ENCODE measurements at regions not wholly inside any gene's neighbourhood (a gene's known extent, or its start where the extent isn't known, plus 50 kb on each side); places are given as distances from the start of the nearest gene placed in this dataset.
A peak's percentile ranks its signal among the peaks of the same experiment; 100 is the strongest.
"Not testable (repeated sequence)": the region's sequence is repeated elsewhere in the genome, so short reads cannot be mapped to it uniquely, and the experiment has no call there.

DNA sequence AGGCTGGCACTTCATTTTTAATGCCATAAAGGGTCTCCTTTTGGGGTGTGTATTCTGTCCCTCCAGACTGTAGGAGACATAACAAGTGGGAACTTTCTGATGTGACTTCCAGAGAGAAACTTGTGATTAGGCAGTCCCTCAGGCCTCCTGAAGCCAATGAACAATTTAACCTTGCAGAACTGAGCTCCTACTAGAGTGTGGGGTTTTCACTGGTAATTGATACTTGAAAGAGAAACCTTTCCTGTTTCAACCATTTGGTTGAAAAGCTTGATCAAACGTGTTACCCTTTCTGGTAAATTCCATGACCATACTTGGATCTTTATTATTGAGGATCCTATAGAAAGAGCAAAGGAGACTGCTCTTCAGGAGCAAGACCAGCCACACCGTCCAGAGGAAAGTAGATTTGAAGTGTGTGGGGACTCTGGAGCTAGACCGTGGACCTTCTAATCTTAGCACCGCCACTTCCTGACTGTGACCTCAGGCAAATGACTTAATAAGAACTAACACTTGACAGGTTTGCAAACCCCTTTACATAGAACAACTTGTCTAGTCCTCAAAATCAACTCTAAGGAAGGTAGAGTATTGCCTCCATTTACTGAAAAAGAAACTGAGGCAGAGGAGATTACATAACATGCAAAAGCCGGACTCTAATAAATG, 69.9 kb upstream of the GDNF start:
- not testable (repeated sequence) for DNase-seq (ENCODE audit: low spot score)

DNA sequence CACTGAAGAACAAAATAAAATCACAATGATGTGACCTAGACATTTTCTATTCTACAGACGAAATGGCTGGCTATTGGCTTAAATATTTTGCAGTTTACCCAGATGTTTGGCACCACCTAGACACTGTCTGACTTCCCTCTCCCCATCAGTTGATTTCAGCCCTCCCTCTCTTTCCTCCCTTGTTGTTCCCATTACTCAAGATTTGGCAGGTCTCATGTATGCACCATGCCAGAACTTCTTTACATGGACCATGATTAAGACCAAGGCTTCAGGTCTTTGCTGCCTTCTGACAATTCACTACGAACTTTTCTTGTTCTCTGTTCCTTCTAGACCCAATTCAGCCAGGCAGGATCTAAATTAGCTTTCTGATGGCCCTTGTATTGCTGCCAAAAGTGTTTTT, 66.6 kb upstream of the GDNF start:
- DNase-seq (ENCODE audit: low spot score) = no peak

DNA sequence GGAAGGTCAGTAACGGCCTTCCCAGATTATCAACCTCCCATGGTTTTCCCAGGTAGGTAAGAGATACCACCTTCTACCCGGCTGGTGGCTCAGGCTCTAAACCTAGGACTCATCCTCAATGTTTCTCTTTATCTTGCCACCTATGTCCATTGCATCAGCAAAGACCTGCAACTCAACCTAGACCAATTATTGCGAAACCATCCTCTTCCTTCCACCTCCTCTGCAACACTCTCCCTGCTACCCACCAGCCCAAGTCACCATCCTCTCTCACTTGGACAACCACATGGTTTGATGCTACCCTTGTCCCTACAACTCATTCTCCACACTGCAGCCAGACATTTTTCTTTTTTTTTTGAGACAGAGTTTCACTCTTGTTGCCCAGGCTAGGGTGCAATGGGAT, 65.4 kb upstream of the GDNF start:
- no peak for DNase-seq (ENCODE audit: low spot score)

DNA sequence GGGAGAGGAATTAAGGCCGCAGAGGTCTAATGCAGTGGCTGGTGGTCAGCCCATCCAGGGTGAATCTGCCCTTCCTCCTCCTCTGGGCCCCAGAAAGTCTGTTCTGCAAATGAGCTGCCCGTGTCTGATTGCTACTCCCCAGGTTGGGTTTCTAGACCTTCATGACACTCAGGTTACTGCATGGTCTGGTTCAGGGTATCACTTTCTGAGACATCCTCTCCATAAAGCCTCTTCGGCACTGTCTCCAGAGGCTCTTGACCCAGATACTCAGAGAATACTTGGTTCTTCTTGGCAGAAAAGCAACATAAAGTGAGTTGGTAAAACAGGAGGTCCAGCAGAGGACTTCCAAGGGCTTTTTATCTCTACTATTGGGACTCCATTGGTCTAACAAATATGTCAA, 62.5 kb upstream of the GDNF start:
- DNase-seq (ENCODE audit: low spot score) = no peak

DNA sequence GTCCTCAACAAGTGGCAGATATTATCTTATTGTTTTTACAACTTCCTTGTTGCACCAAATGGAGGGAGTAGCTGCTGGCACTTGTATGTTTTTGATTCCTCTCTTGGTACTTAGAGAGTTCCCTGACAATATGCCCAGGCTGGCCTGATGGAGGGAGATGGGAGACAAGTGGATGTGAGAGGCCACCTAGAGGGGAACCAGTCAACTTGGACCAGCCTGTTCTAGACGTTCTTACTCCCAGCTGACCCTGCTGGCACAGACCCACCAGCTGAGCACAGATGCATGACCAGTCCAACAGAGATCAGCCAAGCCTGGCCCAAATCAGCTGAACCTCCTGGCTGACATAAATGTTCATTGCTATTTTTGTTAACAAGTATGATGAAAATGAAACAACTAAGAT, 60.9 kb upstream of the GDNF start:
- DNase-seq (ENCODE audit: low spot score) = peak; percentile 10

DNA sequence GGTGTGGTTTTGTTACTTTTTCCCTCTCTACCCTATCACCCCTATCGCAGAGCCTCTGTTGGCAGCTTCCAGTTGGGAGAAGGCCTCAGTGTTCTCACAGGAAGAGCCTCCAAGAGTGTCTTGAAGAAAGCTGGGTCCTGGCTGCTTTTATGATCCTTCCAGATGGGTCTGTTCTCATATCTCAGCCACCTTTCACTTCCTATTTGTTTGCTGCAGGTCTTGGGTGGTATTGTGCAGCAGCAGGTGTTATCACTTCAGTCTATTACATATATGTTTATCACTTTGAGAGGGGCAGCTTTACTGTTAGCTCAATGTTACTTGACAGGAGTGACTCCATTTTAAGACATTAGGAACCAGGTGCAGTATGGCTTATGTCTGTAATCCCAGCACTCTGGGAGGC, 59.2 kb upstream of the GDNF start:
- DNase-seq (ENCODE audit: low spot score) = no peak

DNA sequence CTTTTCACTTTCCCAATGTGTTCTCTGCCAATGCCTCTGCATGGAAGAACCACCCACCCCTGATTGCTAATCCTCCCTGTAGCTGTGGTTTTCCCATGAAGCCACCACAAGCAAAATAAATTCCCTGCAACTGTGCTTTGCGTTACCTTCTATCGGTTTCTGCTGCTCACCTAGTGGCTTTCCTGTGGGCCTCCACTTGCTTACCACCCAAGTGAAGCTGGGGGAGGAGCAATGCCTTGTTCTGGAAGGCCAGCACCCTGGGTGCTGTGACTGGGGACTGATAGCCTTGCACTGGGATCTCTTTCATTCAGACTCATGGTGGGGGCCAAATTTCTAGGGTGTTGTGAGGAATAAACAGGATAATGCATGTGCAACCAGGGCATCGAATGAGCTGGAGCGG, 56.3 kb upstream of the GDNF start:
- DNase-seq (ENCODE audit: low spot score) = no peak

DNA sequence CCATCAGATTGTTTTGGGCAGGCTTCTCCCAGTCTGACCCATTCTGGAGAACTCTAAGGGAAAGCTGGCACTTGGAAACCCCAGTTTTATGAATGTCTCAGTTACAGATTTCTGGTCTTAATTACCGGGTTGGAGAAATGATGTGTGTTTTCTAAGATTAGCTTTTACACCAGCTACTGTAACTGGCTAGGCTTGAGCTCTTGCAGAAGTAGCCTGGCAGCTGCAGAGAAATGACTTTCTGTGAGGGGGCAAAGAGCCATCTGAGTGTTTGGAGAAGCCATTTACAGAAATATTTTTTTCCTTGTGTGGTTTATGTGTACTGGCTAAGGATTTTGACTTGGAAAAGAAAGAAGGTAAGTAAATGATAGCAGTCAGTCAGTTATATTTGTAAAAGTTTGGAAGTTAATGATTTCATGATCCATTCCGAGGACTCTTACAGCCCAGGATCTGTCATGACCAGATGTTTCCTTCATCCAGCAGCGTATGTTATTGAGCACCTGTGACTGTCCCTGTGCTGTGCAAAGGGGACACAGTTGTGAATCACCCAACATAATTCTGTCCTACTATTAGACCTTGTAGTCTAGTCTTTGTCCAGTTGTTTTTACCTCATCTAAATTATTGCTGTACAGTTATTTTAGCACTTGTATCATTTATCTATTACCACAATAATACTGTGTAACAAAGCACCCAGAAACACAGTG, 53.7 kb upstream of the GDNF start:
- DNase-seq (ENCODE audit: low spot score) = no peak

DNA sequence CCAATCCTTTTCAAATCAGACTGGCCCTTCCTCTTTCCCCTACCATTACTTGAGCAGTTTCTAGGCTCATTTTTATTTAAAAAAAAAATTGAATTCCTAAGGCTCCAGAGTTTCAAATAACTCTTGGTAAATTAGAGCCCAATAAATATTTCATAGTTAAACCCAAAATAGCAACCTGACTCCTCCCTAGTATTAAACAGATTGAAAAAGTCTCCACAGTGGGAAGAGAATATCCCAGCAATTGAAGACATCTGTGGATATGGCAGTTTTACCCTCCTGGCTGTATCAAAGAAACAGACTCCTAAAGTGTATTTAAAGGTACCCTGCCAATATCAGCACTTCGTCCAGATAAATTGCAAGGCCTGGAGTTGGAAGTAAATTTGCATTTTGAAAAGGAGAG, 52.7 kb upstream of the GDNF start:
- DNase-seq (ENCODE audit: low spot score) = no peak

DNA sequence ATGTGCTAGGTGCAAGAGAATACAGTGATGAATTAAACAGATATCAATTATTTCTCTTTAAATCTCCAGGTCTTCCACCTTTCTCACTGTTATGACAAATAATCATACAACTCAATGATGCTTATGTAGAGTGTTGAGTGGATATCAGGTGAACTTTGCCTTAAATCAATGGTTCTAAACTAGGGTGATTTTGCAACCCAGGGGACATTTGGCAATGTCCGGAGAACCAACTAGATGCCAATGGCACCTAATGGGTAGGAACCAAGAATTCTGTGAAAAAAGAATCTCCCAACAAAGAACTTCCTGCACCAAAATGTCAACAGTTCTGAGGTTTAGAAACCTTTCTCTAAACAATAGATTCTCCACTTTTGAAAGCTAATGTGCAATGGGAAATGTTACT, 52.0 kb upstream of the GDNF start:
- no peak for DNase-seq (ENCODE audit: low spot score)

DNA sequence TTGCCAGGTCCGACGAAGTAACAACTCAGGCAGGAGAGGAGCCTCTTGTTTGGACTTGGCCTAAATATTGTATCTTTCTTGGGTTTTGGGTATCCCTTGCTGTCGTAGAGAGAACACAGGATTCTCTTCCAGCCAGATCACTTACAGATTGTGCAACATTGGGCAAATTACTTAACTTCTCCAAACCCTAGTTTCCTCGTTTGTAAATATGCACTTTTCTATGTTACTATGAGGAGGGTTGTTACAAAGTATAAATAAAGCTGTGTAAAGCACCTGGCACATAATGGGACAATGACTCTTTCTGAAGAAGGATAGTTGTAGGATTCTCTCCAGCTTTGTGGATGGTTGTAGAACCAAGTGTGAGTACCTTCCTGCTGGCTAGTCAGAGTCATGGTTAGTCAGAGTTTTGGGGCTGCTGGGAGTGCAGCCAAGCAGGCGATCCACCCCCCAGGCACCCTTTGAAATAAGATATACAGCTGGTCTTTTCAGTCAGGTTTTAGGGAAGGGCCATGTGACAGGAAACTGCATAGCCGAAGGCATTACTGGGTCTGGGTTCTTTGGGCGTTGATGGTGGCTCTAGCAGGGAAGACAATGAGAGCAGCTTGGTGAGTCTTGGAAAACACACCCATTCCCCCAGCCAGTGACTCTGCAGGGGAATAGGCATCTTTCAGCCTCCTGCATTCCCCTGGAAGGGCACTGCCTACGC, 49.9 kb upstream of the GDNF start:
- no peak for DNase-seq (ENCODE audit: low spot score)
